DOHH2 (cell line): ENCODE measurements at regions not wholly inside any gene's neighbourhood (a gene's known extent, or its start where the extent isn't known, plus 50 kb on each side); places are given as distances from the start of the nearest gene placed in this dataset.

Experiments used
- H3F3A ChIP-seq: fragments of 200-600 bp; sonication (generic), shearing (Covaris generic); 2 replicates; pipeline ENCODE4 v1.6.0; 2016; ENCODE audit warnings: antibody characterized with exemption, mild to moderate bottlenecking; ENCODE audit not compliant: control insufficient read depth, insufficient read depth
- H3K27ac ChIP-seq: fragments of 200-600 bp; sonication (generic); 2 replicates; pipeline ENCODE4 v1.5.1; 2014; ENCODE audit warnings: low read depth, mild to moderate bottlenecking, low read length, moderate library complexity
- H3K27me3 ChIP-seq: fragments of 200-600 bp; sonication (generic); 2 replicates; pipeline ENCODE4 v1.6.1; 2014; ENCODE audit warnings: mild to moderate bottlenecking, low read length, mixed read lengths; ENCODE audit not compliant: control insufficient read depth
- H3K36me3 ChIP-seq: fragments of 200-600 bp; sonication (generic); 2 replicates; pipeline ENCODE4 v1.6.1; 2014; ENCODE audit warnings: mild to moderate bottlenecking, low read length, moderate library complexity, mixed read lengths; ENCODE audit not compliant: control insufficient read depth
- H3K4me1 ChIP-seq: fragments of 200-600 bp; sonication (generic); 2 replicates; pipeline ENCODE4 v1.6.1; 2014; ENCODE audit warnings: mild to moderate bottlenecking, low read length, mixed read lengths; ENCODE audit not compliant: control insufficient read depth
- H3K4me2 ChIP-seq: fragments of 200-600 bp; sonication (generic); 2 replicates; pipeline ENCODE4 v1.6.0; 2014; ENCODE audit warnings: mild to moderate bottlenecking, low read length, moderate library complexity
- H3K4me3 ChIP-seq: fragments of 200-600 bp; sonication (generic); 2 replicates; pipeline ENCODE4 v1.5.1; 2014; ENCODE audit warnings: mild to moderate bottlenecking, low read length, mixed read lengths
- H3K79me2 ChIP-seq: fragments of 200-600 bp; sonication (generic); 2 replicates; pipeline ENCODE4 v1.6.1; 2014; ENCODE audit warnings: mild to moderate bottlenecking, low read length, mixed read lengths; ENCODE audit not compliant: control insufficient read depth
- H3K9me2 ChIP-seq: fragments of 200-600 bp; sonication (generic); replicated peaks from 2 replicates; pipeline ENCODE4 v1.6.1; 2014; ENCODE audit warnings: mild to moderate bottlenecking, low read length, mixed read lengths; ENCODE audit not compliant: control insufficient read depth
- H3K9me3 ChIP-seq: fragments of 200-600 bp; sonication (generic); 2 replicates; pipeline ENCODE4 v1.6.1; 2014; ENCODE audit warnings: antibody characterized with exemption, low read length, mixed read lengths; ENCODE audit not compliant: control insufficient read depth, insufficient read depth
- H4K20me1 ChIP-seq: fragments of 200-600 bp; sonication (generic); 2 replicates; pipeline ENCODE4 v1.6.0; 2014; ENCODE audit warnings: low read depth, mild to moderate bottlenecking, antibody characterized with exemption, low read length, moderate library complexity; ENCODE audit not compliant: control insufficient read depth, insufficient read depth
- EZH2phosphoT487 ChIP-seq: fragments of 200-600 bp; sonication (generic); IDR thresholded peaks from 2 replicates; pipeline ENCODE4 v1.6.1; 2017; ENCODE audit warnings: borderline replicate concordance, mild to moderate bottlenecking, antibody characterized with exemption, low read length, moderate library complexity, mixed read lengths
- TF ChIP-seq, protein P1 (sequence below): fragments of 200-600 bp; sonication (generic); IDR thresholded peaks from one replicate; pipeline ENCODE4 v1.5.1; 2014; ENCODE audit warnings: antibody characterized with exemption, mild to moderate bottlenecking, low read depth, low read length; ENCODE audit not compliant: poor library complexity, severe bottlenecking

- Histone ChIP-seq H3K4me2 (no peak overlapping the region), H3F3A (no peaks in the 10 kb centered on the region), H3K79me2 (no peaks in the 10 kb centered on the region), H3K4me1 (no peaks in the 10 kb centered on the region), H3K4me3 (no peak overlapping the region), H3K27ac (no peak overlapping the region), H3K9me3 (no peaks in the 10 kb centered on the region), H3K27me3 (no peaks in the 10 kb centered on the region), H4K20me1 (no peaks in the 10 kb centered on the region), H3K9me2 (no peaks in the 10 kb centered on the region; the same call in 1 of the 2 replicates), H3K36me3 (no peaks in the 10 kb centered on the region)
- TF ChIP-seq EZH2phosphoT487, result no peak
- TF ChIP-seq, protein P1, sequence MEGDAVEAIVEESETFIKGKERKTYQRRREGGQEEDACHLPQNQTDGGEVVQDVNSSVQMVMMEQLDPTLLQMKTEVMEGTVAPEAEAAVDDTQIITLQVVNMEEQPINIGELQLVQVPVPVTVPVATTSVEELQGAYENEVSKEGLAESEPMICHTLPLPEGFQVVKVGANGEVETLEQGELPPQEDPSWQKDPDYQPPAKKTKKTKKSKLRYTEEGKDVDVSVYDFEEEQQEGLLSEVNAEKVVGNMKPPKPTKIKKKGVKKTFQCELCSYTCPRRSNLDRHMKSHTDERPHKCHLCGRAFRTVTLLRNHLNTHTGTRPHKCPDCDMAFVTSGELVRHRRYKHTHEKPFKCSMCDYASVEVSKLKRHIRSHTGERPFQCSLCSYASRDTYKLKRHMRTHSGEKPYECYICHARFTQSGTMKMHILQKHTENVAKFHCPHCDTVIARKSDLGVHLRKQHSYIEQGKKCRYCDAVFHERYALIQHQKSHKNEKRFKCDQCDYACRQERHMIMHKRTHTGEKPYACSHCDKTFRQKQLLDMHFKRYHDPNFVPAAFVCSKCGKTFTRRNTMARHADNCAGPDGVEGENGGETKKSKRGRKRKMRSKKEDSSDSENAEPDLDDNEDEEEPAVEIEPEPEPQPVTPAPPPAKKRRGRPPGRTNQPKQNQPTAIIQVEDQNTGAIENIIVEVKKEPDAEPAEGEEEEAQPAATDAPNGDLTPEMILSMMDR, result no peak
Observed at GRCh38 chr6:166068768-166069167, 98.9 kb downstream of the TBXT start.

GRCh38 chr6:166058064-166058739 is 109.4 kb downstream of the TBXT start:
- Histone ChIP-seq H3K9me3 (no peaks in the 10 kb centered on the region), H3K4me1 (no peaks in the 10 kb centered on the region), H3K27ac (no peak overlapping the region), H3K4me3 (no peak overlapping the region), H3F3A (no peaks in the 10 kb centered on the region), H3K4me2 (no peak overlapping the region), H3K9me2 (no peaks in the 10 kb centered on the region; the same call in 1 of the 2 replicates), H3K27me3 (0 out of 2 replicates have a peak, but pooled peaks cover 2% of the 10 kb centered on the region), H4K20me1 (no peaks in the 10 kb centered on the region), H3K36me3 (no peaks in the 10 kb centered on the region), H3K79me2 (no peaks in the 10 kb centered on the region)
- TF ChIP-seq, protein P1, result no peak
- TF ChIP-seq EZH2phosphoT487, result no peak

DNA sequence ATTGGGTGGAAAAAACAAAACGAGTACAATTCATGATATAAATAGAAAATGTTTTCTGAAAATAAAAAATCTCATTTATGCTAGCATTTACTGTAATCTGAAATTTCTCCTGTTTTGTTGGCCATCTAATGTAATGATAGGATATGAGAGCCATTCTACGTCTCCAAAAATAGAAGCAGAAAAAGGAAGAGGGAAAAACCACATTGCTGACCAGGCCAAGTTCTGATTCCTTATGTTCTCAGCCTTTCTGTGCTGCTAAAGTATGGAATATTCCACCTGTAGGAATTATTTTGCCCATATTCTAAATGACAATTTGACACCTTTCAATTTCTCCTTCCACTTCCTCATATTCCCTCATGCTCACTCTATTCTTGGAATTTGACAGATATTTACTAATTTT is 110.2 kb downstream of the TBXT start:
- Histone ChIP-seq H3K27me3 (0 out of 2 replicates have a peak, but pooled peaks cover under 1% of the 10 kb centered on the region), H3K9me2 (no peaks in the 10 kb centered on the region)
- no peak for TF ChIP-seq EZH2phosphoT487
- TF ChIP-seq, protein P1, result no peak

More for the DNA sequence above, 110.2 kb downstream of the TBXT start:
- Histone ChIP-seq H4K20me1 (no peaks in the 10 kb centered on the region), H3K4me2 (no peak overlapping the region), H3K79me2 (no peaks in the 10 kb centered on the region), H3K9me3 (no peaks in the 10 kb centered on the region), H3F3A (no peaks in the 10 kb centered on the region), H3K4me3 (no peak overlapping the region), H3K27ac (no peak overlapping the region), H3K36me3 (no peaks in the 10 kb centered on the region), H3K4me1 (no peaks in the 10 kb centered on the region)
